Transverse colon (tissue), 3 donors: ENCODE measurements at regions not wholly inside any gene's neighbourhood (a gene's known extent, or its start where the extent isn't known, plus 50 kb on each side); places are given as distances from the start of the nearest gene placed in this dataset.

Experiments
- CTCF ChIP-seq, 5 experiments: fragments of 200-600 bp in 3 of 5; fragments of 450-650 bp in 2 of 5; sonication (generic) in 3 of 5; IDR thresholded peaks; 1 replicate in 2 of 5; 2 replicates in 3 of 5; pipeline ENCODE4 v1.5.1; 2016 to 2017; ENCODE audit warnings: antibody characterized with exemption in 5 of 5, inconsistent platforms in 3 of 5, mild to moderate bottlenecking in 2 of 5, moderate library complexity in 1 of 5
- EP300 ChIP-seq: sonication (generic); formaldehyde crosslinking; IDR thresholded peaks from one replicate; pipeline ENCODE4 v1.6.1; 2017; ENCODE audit warnings: antibody characterized with exemption, low read depth
- POLR2A ChIP-seq: fragments of 450-650 bp; IDR thresholded peaks from one replicate; pipeline ENCODE4 v1.6.1; 2016; ENCODE audit warnings: antibody characterized with exemption, mild to moderate bottlenecking, moderate library complexity

GRCh38 chr4:33722800-33723516, 2521.4 kb downstream of the ARAP2 start:
- no peak for TF ChIP-seq CTCF (IDR thresholded peaks at IDR 0.05)
- no peak for TF ChIP-seq POLR2A
- no peak for TF ChIP-seq EP300
